HG03025 (cell line): ENCODE measurements at regions not wholly inside any gene's neighbourhood (a gene's known extent, or its start where the extent isn't known, plus 50 kb on each side); places are given as distances from the start of the nearest gene placed in this dataset.

Experiments
- ATAC-seq: cut with Tn5 transposase; IDR thresholded peaks from one replicate; pipeline ENCODE4 v1.9.1; 2021; ENCODE audit warnings: mild to moderate bottlenecking, moderate library complexity; ENCODE audit not compliant: unreplicated experiment, low FRiP score

- no peak for ATAC-seq
These were observed 2666.6 kb downstream of the PCDH7 start for GRCh38 chr4:33386764-33387163.

- ATAC-seq = no peak
These were observed 2670.8 kb downstream of the PCDH7 start for GRCh38 chr4:33390976-33391375.

DNA sequence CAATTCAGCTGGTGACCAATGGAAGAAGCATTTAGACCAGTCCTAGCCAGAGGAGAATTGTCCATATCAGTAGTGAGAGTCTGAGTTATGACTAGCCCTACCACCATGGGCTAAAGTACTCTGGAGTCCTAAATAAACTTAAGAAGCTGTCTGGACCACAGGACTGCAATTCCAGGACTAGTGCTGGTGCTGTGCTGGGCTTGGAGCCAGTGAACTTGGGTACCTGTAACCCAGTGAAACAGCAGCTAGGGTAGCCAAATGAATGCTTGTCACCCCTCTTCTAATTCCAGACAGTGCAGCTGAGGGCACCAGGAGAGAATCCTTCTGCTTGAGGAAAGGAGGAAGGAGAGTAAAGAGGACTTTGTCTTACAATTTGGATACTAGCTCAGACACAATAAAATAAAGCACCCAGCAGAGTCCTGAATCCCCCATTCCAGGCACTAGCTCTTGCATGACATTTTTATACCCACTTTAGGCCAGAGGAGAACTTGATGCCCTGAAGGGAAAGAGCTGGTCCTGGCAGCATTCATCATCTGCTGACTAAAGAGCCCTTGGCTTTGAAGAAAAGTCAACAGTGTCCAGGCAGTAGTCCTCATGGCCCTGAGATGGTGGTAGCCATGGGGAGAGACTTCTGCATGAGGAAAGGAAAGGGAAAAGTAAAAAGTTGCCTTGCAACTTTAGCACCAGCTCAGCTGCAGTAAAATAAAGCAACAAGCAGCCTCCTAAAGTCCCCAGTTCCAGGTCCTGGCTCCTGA lies 2675.7 kb downstream of the PCDH7 start:
- no peak for ATAC-seq

DNA sequence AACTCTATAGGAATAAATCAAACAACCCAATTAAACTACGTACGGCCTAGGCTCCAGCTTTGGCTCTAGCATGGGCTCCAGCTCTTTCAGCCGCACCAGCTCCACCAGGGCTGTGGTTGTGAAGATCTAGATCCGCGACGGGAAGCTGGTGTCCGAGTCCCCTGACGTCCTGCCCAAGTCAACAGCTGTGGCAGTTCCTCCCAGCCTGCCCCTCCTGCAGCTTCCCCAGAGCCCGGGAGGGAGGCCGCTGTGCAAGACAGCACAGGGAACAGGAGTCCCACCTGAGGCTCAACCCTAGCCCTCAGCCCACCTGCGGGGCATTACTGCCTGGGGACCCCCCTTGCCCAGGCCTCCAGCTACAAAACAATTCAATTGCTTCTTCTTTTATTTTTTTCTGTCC lies 2680.3 kb downstream of the PCDH7 start:
- no peak for ATAC-seq

DNA sequence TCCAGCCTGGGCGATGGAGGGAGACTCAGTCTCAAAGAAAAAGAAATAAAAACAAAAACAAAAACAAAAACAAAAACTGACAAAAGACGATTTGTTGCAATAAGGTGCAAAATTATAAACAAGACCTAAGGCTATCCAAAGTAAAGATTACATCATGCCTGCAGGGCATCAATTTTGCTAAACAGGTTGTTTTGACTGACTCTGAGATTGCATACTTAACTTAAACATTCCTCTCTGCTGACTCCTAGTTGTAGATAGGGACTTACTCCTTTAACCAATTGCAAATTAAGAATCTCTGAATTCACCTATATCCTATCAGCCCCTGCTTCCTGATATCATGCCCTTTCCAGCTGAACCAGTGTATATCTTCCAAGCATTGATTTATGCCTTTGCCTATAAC lies 2687.3 kb downstream of the PCDH7 start:
- ATAC-seq = no peak

DNA sequence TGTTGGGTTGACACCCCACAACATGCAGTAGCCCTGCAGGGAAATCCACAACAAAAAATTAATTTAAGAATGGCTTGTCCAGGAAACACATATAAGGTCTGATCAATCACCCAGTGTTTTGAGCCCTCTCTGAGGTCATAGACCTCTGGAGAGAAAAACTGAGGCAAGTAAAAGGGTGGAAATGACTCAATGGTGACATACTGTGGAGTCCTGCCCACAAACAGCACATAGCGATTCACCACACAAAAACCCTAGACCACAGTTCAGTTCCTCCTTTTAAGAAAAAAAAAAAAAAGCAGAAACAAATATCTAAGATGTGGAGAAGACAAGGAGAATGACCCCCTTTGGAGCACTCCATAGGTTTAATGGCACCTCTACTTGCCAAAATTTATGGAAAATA lies 2691.0 kb downstream of the PCDH7 start:
- no peak for ATAC-seq

GRCh38 chr4:33421887-33422286 lies 2701.7 kb downstream of the PCDH7 start:
- ATAC-seq = no peak

DNA sequence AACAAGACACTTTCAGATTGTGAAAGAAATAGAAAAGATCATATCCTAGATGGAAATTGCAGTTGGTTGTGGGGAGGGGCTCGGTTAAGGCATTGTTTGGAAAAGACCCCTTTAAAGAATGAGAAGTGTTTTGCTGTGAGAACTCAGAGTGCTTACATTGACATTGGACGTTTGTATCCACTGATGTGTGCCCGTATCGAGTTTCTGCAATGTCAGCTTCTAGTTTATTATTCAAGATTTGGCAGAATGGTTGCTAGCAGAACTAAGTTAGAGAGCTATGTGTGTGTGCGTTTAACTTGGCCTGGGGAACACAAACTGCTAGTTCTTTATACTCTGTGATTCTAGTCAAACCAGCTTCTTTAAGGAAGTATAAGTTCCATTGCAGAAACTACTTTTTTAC lies 2702.5 kb downstream of the PCDH7 start:
- ATAC-seq = no peak

GRCh38 chr4:33425936-33426335 lies 2705.8 kb downstream of the PCDH7 start:
- ATAC-seq = no peak

- no peak for ATAC-seq
These were observed 2707.5 kb downstream of the PCDH7 start for GRCh38 chr4:33427676-33428075.

GRCh38 chr4:33429971-33430370 lies 2709.8 kb downstream of the PCDH7 start:
- ATAC-seq = no peak

DNA sequence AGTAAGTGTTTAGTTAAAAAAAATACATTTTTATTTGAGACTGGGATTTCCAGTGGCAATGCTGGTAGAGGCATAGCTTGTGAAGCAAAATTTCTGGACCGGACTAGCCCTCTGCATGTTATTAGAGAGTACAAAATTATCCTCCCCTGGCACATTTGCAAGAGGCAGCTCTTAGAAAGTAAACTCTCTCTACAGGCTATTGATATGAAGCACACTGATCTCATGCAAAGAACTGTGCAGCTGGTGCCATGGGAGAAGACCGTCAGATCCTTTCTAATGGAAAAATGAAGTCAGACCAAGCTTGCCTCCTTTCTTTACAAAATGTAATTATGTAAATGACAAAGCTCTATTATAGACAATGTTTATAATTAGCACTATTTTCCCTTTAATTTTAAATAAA lies 2717.2 kb downstream of the PCDH7 start:
- ATAC-seq = no peak

DNA sequence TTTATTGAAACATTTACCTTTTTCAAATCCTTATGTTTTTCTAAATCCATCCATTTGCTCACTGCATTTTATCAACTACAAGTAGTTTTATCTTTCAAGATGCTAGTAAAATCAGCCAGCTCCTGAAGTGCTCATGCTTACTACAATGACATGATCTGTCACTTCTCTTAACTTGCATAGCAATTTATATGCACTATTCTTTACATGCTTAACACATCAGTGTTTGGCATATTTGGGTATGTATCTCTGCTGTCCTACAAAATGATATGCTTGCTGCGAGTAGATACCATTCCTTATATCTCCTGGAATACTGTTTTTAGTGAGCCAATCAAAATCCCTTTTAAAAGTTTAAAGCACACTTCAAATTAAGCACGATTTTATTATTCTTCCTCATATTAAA lies 2726.8 kb downstream of the PCDH7 start:
- no peak for ATAC-seq

GRCh38 chr4:33448948-33449347 lies 2728.8 kb downstream of the PCDH7 start:
- no peak for ATAC-seq

- ATAC-seq = no peak
These were observed 2733.3 kb downstream of the PCDH7 start for GRCh38 chr4:33453436-33453835.

- ATAC-seq = no peak
These were observed 2733.7 kb downstream of the PCDH7 start for GRCh38 chr4:33453916-33454315.

GRCh38 chr4:33465565-33465964 lies 2745.4 kb downstream of the PCDH7 start:
- ATAC-seq = no peak

GRCh38 chr4:33467291-33467690 lies 2747.1 kb downstream of the PCDH7 start:
- ATAC-seq = no peak

DNA sequence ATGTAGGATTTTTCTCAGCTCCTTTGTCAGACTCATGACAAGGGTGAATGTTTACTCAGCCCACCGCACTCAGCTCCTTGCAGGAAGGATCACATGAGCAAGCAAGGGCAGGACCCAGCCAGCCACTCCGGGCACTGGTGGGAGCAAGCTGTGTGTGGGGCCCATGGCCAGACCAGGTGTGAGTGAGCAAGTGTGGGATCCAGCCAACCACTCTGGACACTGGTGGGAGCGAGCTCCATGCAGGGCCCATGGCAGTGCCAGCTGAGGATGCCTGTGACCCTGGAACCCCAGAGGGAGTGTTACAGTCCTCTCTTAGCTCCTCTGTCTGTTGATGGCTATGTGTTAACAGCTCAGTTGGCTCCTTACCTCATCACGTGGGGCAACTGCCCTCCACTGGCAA lies 2750.6 kb downstream of the PCDH7 start:
- ATAC-seq = no peak

GRCh38 chr4:33477715-33478114 lies 2757.5 kb downstream of the PCDH7 start:
- ATAC-seq = no peak

GRCh38 chr4:33482773-33483172 lies 2761.5 kb downstream of the ARAP2 start:
- ATAC-seq = no peak

DNA sequence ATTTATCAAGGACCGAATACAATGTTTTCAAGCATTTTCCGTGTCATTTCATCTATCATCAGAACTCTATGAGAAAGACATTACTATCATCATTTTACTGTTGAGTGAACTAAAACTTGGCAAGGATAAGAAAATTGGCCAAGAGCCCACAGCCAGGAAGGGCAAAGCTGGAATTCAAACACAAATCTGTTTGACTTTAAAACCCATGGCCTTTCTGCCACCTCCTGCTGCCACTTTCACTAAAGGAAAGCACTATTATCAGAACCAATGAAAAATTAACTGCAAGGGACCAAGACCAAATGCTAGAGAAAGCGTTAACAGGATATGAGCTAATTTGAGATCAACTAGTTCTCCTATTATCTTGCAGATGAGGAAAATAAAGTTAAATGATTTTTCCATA lies 2759.2 kb downstream of the ARAP2 start:
- ATAC-seq = no peak

GRCh38 chr4:33493231-33493630 lies 2751.1 kb downstream of the ARAP2 start:
- no peak for ATAC-seq
